SK-N-MC (cell line): ENCODE measurements at regions not wholly inside any gene's neighbourhood (a gene's known extent, or its start where the extent isn't known, plus 50 kb on each side); places are given as distances from the start of the nearest gene placed in this dataset.

Experiments used
- EZH2 ChIP-seq: fragments of 200-600 bp; sonication (generic); IDR thresholded peaks from one replicate; pipeline ENCODE4 v1.6.1; 2017; ENCODE audit warnings: antibody characterized with exemption
- FOXP2 ChIP-seq: optimal IDR thresholded peaks from 2 replicates; pipeline ENCODE3; 2011; ENCODE audit warnings: mild to moderate bottlenecking, moderate library complexity; ENCODE audit not compliant: insufficient read depth; ENCODE audit errors: extremely low read length, control extremely low read depth
- POLR2AphosphoS5 ChIP-seq: IDR thresholded peaks from 2 replicates; pipeline ENCODE4 v1.6.1; 2012; ENCODE audit warnings: mild to moderate bottlenecking, low read depth, low read length, borderline replicate concordance

GRCh38 chr20:48278961-48279481 lies 493.7 kb upstream of the SULF2 start:
- no peak for TF ChIP-seq POLR2AphosphoS5
- no peak for TF ChIP-seq EZH2
- TF ChIP-seq FOXP2: no peak
